ENCODE measurements at regions not wholly inside any gene's neighbourhood (a gene's known extent, or its start where the extent isn't known, plus 50 kb on each side); places are given as distances from the start of the nearest gene placed in this dataset.

DNA sequence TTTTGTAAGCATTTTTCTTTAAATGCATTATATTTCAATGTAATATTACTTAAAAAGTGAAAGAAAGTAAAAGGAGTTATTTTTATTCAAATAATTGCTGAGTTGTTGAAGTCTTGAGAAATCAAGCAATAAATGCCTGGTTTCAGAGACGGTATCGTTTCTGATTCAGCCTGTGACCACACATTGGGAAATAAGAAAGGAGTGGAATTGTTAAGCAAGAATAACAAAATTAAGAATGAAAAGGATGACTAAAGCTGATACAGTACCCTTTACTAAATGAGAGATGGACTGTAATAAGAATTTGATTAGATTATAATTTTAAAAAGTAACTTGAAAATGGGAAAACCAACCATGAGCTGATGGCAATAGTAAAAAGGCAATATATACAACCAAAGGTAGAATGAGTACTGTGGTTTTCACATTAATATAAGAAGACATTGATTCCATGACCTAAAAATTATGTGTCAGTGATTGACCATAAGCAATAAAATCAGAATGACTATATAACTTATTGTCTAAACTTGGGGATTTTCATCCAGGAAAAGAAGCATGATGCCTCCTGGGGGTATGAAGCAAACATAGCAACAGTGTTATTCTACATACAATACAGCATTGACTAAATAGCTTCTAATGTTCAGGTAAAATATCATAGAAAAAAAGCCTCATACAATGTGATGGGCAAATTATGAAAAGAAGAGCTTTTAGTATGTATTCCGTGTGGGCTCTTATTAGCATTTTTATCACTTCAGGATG lies 101.9 kb upstream of the PRDM9 start:
- H3K79me2 ChIP-seq, result no peaks in the 10 kb centered on the region
- H3K9me3 ChIP-seq (ENCODE audit: control insufficient read depth, low read length), result no peaks in the 10 kb centered on the region
- no peak overlapping the region for H3K27ac ChIP-seq
- H3K4me3 ChIP-seq (ENCODE audit: low read depth, low read length), result no peak overlapping the region
- no peak overlapping the region for H2AFZ ChIP-seq
- H3K9ac ChIP-seq, result no peak overlapping the region
- TF ChIP-seq CTCF (IDR thresholded peaks at IDR 0.05), result no peak
- H3K36me3 ChIP-seq (ENCODE audit: control insufficient read depth, insufficient read depth, low read length), result no peaks in the 10 kb centered on the region
- no peaks in the 10 kb centered on the region for H3K4me1 ChIP-seq
- H3K4me2 ChIP-seq (ENCODE audit: low read length), result no peak overlapping the region
- H3K27me3 ChIP-seq (ENCODE audit: control insufficient read depth, insufficient read depth, low read length), result no peaks in the 10 kb centered on the region

- H3K9ac ChIP-seq, result no peak overlapping the region
- H3K27ac ChIP-seq, result no peak overlapping the region
- H3K9me3 ChIP-seq (ENCODE audit: control insufficient read depth, low read length), result no peaks in the 10 kb centered on the region
- no peak for TF ChIP-seq CTCF (IDR thresholded peaks at IDR 0.05)
- no peaks in the 10 kb centered on the region for H3K79me2 ChIP-seq
- no peak overlapping the region for H3K4me2 ChIP-seq (ENCODE audit: low read length)
- no peaks in the 10 kb centered on the region for H3K36me3 ChIP-seq (ENCODE audit: control insufficient read depth, insufficient read depth, low read length)
- no peak overlapping the region for H3K4me3 ChIP-seq (ENCODE audit: low read depth, low read length)
- H3K27me3 ChIP-seq (ENCODE audit: control insufficient read depth, insufficient read depth, low read length), result no peaks in the 10 kb centered on the region
- H2AFZ ChIP-seq, result no peak overlapping the region
- no peaks in the 10 kb centered on the region for H3K4me1 ChIP-seq
Observed at GRCh38 chr5:23402585-23402984, 104.8 kb upstream of the PRDM9 start.

GRCh38 chr5:23400951-23401350 lies 106.5 kb upstream of the PRDM9 start:
- Histone ChIP-seq H3K9ac (no peak overlapping the region), H3K4me2 (ENCODE audit: low read length) (no peak overlapping the region), H3K4me3 (ENCODE audit: low read depth, low read length) (no peak overlapping the region), H3K79me2 (no peaks in the 10 kb centered on the region), H3K27ac (no peak overlapping the region), H2AFZ (no peak overlapping the region), H3K9me3 (ENCODE audit: control insufficient read depth, low read length) (no peaks in the 10 kb centered on the region), H3K36me3 (ENCODE audit: control insufficient read depth, insufficient read depth, low read length) (no peaks in the 10 kb centered on the region), H3K4me1 (no peaks in the 10 kb centered on the region), H3K27me3 (ENCODE audit: control insufficient read depth, insufficient read depth, low read length) (no peaks in the 10 kb centered on the region)
- no peak for TF ChIP-seq CTCF (IDR thresholded peaks at IDR 0.05)

- no peak for TF ChIP-seq CTCF (IDR thresholded peaks at IDR 0.05)
- Histone ChIP-seq H3K4me1 (no peaks in the 10 kb centered on the region), H3K27ac (no peak overlapping the region), H3K9ac (no peak overlapping the region), H3K79me2 (no peaks in the 10 kb centered on the region), H3K4me3 (ENCODE audit: low read depth, low read length) (no peak overlapping the region), H3K27me3 (ENCODE audit: control insufficient read depth, insufficient read depth, low read length) (no peaks in the 10 kb centered on the region), H3K9me3 (ENCODE audit: control insufficient read depth, low read length) (no peaks in the 10 kb centered on the region), H3K4me2 (ENCODE audit: low read length) (no peak overlapping the region), H2AFZ (no peak overlapping the region), H3K36me3 (ENCODE audit: control insufficient read depth, insufficient read depth, low read length) (no peaks in the 10 kb centered on the region)
Observed at GRCh38 chr5:23396346-23396745, 111.1 kb upstream of the PRDM9 start.
